ENCODE measurements at regions not wholly inside any gene's neighbourhood (a gene's known extent, or its start where the extent isn't known, plus 50 kb on each side); places are given as distances from the start of the nearest gene placed in this dataset.
"Not testable (repeated sequence)": the region's sequence is repeated elsewhere in the genome, so short reads cannot be mapped to it uniquely, and the experiment has no call there.

DNA sequence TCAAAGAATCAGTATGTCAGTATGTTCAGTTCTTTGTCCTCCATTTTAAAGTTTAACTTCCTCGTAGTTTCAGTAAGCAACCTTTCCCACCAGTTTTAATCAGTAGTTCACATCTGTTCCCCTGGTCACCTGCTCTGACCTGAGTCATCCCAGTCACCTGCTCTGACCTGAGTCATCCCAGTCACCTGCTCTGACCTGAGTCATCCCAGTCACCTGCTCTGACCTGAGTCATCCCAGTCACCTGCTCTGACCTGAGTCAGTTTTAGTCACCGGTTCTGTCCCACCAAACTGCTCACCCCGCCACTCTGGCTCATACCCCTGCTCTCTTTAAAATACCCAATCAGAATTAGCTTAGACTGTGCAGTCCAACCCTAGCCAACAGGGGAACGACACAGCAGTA is 180.1 kb upstream of the CNTN6 start:
- TF ChIP-seq POLR2AphosphoS5 (IDR thresholded peaks at IDR 0.05) = not testable (repeated sequence)
- TF ChIP-seq, protein P1, sequence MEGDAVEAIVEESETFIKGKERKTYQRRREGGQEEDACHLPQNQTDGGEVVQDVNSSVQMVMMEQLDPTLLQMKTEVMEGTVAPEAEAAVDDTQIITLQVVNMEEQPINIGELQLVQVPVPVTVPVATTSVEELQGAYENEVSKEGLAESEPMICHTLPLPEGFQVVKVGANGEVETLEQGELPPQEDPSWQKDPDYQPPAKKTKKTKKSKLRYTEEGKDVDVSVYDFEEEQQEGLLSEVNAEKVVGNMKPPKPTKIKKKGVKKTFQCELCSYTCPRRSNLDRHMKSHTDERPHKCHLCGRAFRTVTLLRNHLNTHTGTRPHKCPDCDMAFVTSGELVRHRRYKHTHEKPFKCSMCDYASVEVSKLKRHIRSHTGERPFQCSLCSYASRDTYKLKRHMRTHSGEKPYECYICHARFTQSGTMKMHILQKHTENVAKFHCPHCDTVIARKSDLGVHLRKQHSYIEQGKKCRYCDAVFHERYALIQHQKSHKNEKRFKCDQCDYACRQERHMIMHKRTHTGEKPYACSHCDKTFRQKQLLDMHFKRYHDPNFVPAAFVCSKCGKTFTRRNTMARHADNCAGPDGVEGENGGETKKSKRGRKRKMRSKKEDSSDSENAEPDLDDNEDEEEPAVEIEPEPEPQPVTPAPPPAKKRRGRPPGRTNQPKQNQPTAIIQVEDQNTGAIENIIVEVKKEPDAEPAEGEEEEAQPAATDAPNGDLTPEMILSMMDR (IDR thresholded peaks at IDR 0.05) = not testable (repeated sequence)
